ENCODE measurements at regions not wholly inside any gene's neighbourhood (a gene's known extent, or its start where the extent isn't known, plus 50 kb on each side); places are given as distances from the start of the nearest gene placed in this dataset.
"Not testable (repeated sequence)": the region's sequence is repeated elsewhere in the genome, so short reads cannot be mapped to it uniquely, and the experiment has no call there.

DNA sequence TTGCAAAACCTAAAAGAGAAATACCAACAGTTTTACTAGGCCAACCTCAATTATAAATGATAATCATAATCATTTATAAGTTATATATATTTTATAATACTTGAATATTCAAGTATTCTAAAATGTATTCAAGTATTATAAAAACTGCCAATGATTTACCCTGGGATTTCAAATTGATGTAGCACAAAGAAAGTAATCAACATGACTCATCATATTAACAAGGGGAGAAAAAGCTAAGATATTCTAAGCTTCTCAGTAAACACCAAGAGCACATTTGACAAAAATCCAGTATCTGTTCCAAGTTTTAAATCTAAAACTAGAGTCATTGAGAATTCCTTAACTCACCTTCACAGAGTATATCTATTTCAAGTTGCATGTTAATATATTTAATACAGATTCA, 56.1 kb downstream of the CAPZA3 start:
- no peak for DNase-seq

DNA sequence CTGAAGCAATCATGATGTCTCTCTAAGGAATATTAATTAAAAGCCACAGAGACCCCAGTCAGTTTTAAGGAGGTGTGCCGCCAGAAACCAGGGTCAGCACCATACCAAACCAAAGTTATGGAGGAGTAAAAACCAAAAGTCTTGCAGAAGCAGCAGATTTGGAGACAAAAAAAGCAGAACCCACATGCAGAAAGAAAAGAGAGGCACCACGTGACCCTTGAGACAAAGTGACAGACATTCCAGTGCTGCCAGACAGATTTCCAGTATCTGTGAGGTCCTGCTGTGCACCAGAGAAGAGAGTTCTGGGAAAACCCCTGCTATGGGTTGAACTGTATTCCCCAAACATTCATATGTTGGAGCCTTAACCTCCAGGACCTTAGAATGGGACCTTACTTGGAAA, 59.7 kb downstream of the CAPZA3 start:
- DNase-seq, result no peak

DNA sequence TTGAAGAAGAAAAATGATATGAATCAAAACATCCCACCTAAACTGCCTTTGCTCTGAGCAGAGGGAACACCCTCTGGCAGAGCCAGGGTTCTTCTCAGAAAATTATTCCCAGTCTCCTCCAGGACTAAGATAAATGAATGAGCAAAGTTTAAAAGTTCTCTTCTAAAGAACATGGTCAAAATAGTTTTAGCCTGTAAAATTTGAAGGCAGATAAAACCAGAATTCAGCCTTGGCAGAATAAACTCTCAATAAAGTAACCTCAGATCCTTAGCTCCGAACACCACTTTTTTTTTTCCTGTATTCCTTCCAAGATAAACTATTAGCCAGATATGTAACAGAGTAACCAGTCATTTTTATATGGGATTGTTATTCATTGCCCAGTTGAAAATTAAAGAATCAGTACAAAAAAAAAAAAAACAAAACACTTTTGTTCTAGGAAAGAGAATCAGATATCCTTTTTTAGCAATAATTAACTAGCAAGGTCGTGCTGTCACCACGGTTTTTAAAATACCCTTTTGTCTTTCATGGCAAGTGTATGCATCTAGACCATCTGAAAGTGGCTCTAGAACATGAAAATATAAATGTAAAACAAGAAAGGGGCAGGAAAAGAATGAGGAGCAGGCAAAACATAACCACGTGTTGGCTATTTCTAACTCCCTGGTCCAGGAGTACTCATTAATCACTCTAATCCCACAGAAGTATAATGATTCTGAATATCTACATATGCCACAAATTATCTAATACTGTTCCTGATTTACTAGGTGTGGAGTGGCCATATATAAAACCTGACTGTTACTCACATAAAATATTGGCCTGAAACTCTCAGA, 60.8 kb downstream of the CAPZA3 start:
- no peak for DNase-seq

DNA sequence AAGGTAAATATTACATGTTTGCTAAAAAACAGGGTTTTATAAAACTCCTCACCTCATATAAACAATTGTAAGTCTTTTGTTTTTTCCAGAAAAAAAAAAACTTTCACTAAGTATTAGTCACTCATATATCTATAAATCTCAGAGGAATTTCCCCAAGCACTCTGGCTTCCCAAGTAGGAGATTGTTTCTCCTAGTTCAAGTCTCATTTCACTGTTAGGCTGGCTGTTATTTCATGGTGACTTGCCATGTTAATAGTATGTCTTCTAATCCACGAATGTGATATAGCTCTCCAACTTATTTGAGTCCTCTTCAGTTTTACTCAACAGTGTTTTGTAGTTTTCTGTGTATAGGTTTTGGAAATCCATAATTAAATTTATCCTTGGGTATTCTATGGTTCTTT, 61.6 kb downstream of the CAPZA3 start:
- no peak for DNase-seq

DNA sequence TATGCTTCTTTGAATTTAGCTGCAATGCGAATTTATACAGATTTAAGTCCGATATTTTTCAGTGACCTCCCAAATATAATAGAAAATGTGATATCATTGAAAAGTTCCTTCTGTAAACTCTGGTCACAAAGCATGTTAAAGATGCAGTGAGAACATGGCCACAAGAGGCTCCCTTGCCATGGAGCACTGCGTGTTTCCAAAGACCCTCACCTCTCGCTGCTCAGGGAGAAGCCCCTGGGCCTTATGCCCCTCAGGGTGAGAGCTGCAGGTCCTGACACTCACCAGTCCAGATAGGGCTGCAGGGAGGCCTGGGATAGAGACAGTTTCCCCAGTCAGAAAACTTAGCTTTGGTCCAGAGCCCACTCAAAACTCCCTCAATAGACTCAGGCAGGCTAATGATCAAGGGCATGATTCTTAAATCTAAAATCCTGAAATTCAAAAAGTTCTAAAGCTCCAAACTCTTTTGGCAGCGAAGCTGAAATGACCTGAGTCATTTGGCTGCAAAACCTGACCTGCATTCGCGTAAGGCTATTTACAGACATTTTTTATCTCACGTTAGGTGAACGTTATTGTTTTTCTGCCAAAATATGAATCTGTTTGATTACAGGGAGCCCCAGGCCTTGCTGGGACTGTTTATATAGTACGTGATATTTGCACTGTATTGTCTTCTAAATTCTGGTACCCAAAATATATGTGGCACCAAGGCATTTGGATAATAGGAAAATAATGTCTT, 67.8 kb downstream of the CAPZA3 start:
- DNase-seq, result no peak

DNA sequence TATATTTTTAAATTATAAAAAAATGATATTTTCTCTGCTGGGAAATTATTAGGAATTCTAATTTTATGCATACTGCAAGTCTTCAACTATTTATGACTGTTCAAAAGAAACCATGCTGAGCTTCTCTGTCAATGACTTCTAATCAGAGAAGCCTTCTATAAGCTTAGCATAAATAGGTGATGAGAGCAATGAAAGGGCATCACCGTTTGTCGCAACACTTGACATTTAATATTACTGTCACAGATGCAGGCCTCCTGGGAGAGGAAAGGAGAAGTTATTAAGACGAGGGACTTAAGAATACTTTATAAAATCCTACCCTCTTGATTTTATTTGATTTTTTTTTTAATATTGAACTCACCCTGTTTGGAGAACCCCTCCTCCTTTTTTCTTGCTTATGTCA, 69.8 kb downstream of the CAPZA3 start:
- DNase-seq, result no peak

DNA sequence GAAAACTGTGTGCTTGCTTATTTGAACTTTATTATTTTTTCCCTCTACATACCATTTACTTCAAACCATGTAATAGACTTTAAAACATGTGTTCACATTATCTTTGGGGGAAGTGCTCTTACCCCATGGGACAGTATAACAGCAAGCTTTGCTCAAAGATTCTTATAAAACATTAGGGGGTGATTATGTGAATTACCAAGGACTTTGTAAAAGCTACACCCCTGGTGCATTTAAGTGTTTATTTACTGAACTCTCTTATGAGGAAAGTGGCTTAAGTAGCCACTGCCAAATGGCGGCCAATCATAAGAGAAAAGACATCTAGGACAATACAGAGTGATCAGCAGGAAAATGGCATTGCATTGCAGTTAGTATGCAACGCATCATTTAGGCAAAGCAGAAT, 70.3 kb downstream of the CAPZA3 start:
- DNase-seq, result no peak

DNA sequence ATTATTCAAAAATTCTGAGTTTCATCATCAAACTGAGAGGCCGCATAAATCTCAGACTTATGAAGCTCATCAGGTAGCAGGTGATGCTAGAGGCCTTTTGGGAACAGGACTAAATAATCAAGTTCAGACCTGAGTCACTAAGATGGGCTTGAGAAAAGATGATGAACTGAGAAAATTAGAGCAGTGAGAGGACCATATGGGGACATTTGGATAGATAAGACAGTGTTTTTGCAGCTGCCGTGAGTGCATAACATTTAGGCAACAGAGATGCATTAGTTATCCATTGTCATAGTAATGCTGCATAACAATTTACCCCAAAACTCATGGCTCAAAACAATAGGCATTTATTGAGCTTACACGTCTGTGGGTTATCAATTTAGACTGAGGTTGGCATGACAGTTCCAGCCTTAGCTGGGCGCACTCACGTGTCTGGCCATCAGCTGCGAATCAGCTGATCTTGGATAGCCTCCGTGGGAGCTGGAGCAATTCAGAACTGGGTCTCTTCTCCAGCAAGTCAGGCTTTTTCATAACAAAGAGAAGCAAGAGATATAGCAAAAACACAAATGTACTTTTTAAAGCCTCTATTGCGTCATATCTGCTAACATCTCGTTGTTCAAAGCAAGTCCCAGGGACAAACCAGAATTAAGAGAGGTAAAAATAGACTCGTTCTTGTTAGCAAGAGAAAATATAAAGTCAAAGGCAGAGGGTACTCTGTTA, 72.8 kb downstream of the CAPZA3 start:
- no peak for DNase-seq

DNA sequence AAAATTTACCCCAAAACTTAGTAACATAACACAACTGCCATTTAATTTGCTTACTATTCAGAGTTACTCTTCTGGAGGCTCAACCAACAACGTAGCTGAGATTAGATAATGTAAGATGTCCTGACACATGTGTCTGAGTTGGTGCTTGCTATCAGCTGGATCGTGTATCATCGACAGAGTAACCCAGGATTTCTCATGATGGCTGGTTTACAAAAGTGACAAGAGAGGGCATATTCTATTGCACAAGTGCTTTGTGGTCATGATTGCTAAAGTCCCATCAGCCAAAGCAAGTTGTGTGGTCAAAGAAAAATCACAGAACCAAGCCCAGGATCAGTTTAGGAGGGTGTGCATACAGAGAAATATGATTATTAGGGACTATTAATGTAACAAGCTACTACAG, 73.4 kb downstream of the CAPZA3 start:
- DNase-seq, result no peak

DNA sequence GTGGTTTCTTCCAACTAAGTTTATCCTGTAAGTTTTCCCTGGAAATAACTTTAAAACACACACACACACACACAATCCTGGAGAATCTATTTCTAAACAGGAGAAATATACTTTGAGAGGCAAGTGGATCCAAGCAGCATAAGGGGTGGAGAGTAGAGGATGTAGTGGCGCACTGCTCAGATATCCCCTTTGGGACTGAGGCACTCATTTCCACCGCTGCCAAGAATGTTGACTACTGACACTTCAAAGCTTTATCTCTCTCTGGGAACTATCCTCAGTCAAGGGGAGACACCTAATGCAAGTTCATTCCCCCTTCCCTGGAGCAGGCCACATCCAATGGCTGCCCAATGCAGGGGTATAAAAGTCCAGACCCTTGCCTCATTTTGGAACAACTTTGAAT, 75.8 kb downstream of the CAPZA3 start:
- DNase-seq, result no peak

DNA sequence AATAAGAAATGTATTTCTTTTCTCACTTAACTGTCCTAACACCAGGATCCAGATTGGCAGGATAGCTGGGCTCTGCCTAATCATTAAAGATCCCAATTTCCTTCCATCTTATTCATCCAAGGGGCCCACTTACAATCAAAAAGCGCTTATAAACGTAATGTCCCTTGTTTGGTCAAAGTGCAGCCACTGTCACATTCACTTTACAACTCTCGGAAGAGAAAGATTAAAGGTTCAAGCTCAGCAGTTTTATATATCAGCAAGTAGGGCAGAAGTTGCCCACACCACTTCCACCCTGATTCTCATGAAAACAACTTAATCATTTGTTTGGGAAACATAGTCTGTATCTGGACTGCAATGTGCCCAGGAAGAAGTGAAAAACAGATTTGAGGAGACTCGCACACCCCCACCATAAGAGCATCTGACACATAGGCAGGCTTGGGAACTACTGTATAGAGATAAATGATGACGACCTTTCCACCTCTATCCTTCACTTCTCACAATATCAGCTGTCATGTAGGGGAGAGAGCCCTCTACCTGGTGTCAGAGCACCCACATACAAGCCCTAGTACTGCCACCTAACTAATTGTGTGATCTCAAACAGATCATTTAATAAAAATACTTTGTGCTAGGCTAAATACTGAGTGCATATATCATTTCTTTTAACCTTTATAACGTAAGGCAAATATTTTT, 80.8 kb downstream of the CAPZA3 start:
- DNase-seq, result no peak

DNA sequence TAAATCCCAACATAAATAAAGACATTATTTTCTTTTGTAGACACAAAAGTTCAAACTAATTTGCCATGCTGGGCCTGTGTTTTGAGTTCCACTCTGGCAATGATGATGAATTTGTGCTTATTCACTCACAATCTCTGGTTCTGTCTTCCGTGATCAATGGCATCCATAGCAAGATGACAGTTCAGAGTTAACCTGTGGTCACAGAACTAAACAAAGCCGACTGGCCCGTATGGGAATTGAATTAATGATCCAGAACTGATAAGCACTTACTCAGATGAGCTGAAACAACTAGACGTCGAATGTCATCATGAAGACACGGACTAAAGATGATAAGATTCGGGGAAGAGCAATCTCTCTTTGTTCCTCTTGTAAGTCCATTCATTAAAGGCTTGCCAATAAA, 81.6 kb downstream of the CAPZA3 start:
- DNase-seq, result no peak

DNA sequence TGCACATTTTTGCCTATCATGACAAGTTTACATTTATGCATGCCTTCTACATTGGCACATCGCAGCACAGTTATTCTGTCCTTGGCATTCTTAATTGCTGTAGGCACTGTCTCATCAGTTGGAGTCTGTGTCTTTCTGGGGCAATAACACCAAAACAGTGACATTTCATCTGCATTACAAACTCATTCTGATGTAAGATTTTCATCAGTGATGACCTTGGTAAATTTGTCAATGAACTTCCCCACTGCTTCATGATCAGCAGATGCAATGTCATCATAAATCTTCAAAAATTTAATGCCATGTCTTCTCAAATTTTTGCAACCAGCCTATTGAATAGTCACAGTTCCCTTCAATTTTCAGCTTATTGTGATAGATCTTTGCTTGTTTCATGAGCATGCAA, 85.5 kb downstream of the CAPZA3 start:
- DNase-seq, result no peak

DNA sequence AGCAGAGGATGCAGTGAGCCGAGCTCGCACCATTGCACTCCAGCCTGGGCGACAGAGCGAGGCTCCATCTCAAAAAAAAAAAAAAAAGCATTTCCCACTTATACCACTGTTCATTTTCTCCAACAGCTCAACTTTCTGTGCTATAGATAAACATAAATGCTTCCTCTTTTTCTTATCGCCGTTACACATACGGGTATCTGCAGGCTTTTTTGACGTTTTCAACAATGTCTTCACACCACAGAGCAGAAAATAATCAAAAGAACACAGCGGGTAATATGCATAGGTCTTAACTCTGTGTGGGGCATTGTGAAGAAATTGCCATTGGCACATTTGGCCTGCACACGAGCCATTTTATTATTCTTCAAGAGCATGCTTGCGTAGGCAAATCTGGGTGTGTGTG, 86.4 kb downstream of the CAPZA3 start:
- no peak for DNase-seq

DNA sequence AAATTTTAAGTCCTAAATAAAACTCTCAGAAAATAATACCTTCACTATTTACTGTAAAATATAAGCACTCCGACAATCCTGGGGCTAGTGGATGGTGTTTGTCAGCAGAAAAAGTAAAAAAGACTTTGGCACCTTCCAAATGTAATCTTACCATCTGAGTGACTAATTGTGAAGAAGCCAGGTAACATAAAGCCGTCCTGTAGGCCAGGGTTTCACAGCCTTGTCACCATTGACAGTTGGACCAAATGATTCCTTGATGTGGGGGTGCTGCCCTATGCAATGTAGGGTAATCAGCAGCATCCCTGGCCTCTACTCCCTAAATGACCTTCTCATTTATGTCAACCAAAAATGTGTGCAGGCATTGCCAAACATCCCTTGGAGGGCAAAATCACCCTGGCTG, 87.2 kb downstream of the CAPZA3 start:
- DNase-seq, result no peak

DNA sequence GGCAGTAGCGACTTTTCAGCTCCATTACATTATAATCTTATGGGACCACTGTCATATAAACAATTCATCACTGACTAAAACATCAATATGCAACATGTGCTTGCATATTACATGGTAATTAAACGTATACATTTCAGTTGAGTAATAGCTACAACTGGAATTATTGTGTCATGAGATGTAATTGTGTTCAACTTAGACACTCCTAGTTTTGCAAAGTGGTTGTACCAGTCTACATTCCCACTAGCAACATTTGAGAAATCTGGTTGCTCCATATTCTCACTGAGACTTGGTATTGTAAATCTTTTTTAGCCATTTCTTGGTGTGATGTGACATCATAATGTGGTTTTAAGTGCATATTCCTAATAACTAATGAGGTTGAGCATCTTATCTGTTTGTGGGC, 90.0 kb downstream of the CAPZA3 start:
- no peak for DNase-seq

DNA sequence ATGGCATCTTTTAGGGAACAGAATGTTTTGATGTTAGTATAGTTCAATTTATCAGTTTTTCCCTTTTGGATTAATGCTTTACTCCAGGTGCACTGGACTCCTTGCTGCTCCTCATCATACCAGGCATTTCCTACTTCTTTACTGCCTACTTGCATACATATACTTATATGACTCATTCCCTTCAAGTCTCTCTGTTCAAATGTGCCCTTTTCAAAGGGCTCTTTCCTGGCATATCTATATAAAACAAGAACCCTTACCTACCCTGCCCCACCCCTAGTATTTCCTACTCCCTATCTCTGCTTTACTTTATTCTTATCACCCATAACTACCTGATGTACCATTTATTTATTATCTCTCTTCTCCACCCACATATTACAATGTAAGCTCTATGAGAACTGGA, 90.6 kb downstream of the CAPZA3 start:
- no peak for DNase-seq

DNA sequence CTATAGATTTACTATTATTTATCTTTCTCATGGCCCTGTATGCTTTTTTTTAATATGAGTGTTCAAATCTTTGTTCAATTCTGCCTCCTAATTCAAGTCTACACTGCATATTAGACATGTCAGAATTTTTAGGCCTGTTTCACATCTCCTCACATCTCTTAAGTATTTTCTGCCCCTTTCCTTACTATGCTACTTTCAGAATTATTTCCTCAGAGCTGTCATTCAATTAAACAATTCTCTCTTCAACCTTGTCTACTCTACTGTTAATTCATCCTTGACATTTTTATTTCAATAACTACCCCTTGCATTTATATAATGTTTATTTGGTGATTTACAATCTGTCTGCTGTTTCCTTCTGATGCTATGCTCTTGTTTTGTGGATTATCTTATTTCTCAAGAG, 91.1 kb downstream of the CAPZA3 start:
- no peak for DNase-seq

DNA sequence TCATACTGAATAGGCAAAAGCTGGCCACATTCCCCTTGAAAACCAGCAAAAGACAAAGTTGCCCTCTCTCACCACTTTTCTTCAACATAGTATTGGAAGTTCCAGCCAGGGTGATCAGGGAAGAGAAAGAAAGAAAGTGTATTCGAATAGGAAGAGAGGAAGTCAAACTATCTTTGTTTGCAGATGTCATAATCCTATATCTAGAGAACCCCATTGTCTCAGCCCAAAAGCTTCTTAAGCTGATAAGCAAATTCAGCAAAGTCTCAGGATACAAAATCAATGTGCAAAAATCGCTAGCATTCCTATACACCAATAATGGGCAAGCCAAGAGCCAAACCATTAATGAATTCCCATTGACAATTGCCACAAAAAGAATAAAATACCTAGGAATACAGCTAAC, 95.0 kb downstream of the CAPZA3 start:
- DNase-seq, result not testable (repeated sequence)

DNA sequence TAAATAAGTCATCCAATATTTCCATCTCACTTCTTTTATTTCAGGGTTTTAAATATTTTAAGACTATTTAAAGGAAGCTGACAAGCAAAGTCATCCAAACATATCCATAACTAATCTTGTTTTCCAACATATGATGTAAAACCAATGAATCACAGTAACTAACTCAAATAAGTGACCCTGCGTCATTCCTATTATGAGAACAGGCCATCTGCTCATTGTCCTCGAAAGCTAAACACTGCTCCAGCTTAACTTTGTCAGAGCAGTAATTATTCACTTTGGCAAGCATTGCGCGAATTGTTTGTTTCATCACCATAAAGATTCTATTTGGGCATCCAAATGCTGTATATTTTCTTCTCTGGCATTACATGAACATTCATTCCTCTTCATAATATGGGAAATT, 99.1 kb downstream of the CAPZA3 start:
- no peak for DNase-seq

DNA sequence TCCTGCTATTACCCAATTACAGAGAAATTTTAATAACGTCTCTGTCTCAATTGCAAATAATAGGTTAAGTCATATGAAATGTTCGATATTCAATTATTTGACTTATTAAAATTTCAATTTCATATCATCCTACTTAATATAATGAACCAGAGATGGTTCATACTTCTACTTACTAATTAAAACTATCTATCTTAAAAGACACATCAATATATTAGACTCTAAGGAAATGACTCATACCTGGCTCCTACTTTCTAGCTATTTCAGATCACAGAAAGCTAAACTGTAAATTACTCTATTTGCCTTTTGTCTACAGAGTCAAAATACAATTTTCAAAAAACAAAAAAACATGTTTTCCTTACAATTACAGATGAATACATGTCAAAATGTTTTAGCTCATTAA, 99.6 kb downstream of the CAPZA3 start:
- DNase-seq, result no peak

DNA sequence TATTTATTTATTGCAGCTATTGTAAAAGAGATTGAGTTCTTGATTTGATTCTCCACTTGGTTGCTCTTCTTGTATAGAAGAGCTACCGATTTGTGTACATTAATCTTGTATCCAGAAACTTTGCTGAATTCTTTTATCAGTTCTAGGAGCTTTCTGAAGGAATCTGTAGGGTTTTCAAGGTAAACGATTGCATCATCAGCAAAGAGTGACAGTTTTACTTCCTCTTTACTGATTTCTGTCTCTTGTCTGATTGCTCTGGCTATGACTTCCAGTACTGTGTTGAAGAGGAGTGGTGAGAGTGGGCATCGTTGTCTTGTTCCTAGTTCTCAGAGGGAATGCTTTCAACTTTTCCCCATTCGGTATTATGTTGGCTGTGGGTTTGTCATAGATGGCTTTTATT, 103.1 kb downstream of the CAPZA3 start:
- not testable (repeated sequence) for DNase-seq

DNA sequence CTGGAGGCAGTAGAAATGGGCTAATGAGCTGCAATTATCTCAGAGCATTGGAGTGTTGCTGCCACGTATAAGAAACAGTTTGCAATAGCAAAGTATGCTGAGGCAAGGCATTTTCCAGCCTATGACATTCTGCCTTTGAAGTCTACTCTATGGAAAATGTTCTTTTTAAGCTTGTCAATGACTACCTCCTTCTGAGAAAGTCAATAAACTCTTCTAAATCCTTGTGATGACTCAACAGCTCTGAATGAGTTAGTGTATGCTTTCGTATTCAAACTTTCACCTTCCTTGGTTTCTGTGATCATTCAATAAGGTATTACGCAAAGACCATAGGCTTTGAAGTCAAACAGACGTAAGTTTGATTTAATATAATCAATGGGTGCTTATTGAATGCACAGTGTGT, 111.2 kb downstream of the CAPZA3 start:
- no peak for DNase-seq

Data from NCI-H187 (cell line).